ENCODE measurements at regions not wholly inside any gene's neighbourhood (a gene's known extent, or its start where the extent isn't known, plus 50 kb on each side); places are given as distances from the start of the nearest gene placed in this dataset.

DNA sequence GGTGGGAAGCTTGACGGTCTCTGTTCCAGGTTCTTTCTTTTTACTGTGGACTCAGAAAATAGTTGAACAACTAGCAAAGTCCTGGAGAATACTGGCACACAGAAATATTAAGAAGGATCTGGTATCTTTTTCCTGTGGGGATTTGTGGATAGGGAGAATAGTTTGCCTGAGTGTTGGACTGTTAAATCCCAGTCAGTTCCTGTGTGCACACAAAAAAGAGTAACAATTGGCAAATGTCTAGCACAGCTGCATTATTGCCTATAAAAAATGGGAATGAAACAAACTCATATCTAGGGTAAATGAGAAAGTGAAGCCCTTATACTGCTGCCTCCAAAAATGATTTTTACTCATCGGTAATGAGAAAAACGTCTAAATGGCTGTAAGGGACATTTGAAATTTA, 828.2 kb downstream of the JRKL start:
- H3K27ac ChIP-seq (ENCODE audit: insufficient read depth, low read depth, low read length), result no peak overlapping the region
- DNase-seq (ENCODE audit: low read depth, low spot score), result no peak
- H3K4me3 ChIP-seq (replicated peaks in 1 of 3; ENCODE audit: insufficient read depth in 1 of 3, low read depth in 1 of 3, low read length in 3 of 3), result no peak overlapping the region
- H4K20me1 ChIP-seq (replicated peaks; ENCODE audit: control insufficient read depth, extremely low read depth, insufficient read depth, low read length), result no peaks in the 10 kb centered on the region
- intact Hi-C loops (cut with micrococcal nuclease) (no loop called here), dilution Hi-C loops (cut with MboI; ENCODE audit: extremely low pct_ligation_motif_present, low sequenced_read_pairs) (no loop called here)
- no peak for FAIRE-seq
- no peaks in the 10 kb centered on the region for H3K9me1 ChIP-seq (replicated peaks; ENCODE audit: control insufficient read depth, extremely low read depth, insufficient read depth, low read length)
- ChIA-PET POLR2A (no interaction called here), CTCF (no interaction called here)
- no peak for TF ChIP-seq POLR2A (IDR thresholded peaks at IDR 0.05; ENCODE audit: low read depth, low read length)
- no peak for TF ChIP-seq EZH2 (IDR thresholded peaks at IDR 0.05; ENCODE audit: borderline replicate concordance, low read depth, low read length, severe bottlenecking)
- no peak for TF ChIP-seq JUN (IDR thresholded peaks at IDR 0.05; ENCODE audit: borderline replicate concordance, insufficient read depth, insufficient read length, low read depth)
- no TSS peak for BruUV-seq (replicated peaks)
- H3K27me3 ChIP-seq (ENCODE audit: control insufficient read depth in 2 of 2, insufficient read depth in 2 of 2, low read length in 2 of 2), result no peaks in the 10 kb centered on the region
- H2AFZ ChIP-seq (ENCODE audit: low read depth, low read length), result no peak overlapping the region
- no peak overlapping the region for H3K9ac ChIP-seq (replicated peaks; ENCODE audit: extremely low read depth, insufficient read depth, low read length)
- H3K4me2 ChIP-seq (ENCODE audit: insufficient read depth, low read length), result no peak overlapping the region
- H3K36me3 ChIP-seq (ENCODE audit: control insufficient read depth in 2 of 2, extremely low read depth in 1 of 2, insufficient read depth in 2 of 2, low read length in 2 of 2), result no peaks in the 10 kb centered on the region
- H3K9me3 ChIP-seq (replicated peaks; ENCODE audit: control insufficient read depth, insufficient read depth, low read length), result peaks cover 2% of the 10 kb centered on the region
- H3K79me2 ChIP-seq (ENCODE audit: control insufficient read depth, insufficient read depth, low read length), result no peaks in the 10 kb centered on the region
- H3K4me1 ChIP-seq (ENCODE audit: control insufficient read depth, extremely low read depth, insufficient read depth, low read length), result no peaks in the 10 kb centered on the region

DNA sequence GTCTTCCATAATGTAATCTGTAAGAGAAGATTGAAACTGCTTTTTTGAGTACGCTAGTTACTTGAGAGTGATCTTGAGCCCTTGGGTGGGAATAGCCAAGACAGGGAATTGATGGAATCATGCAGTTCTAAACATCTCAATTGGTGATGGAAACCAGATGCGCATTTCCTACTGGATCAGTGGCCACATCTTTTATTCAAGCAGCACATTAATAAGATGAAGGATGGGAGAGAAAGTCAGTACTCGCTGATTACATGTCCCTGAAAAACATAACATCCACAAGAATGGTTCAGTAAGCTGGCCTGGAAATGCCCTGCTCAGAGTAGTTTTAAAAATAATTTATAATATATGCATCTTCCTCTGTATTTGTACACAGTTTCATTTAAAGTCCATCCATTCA, 833.8 kb downstream of the JRKL start:
- ChIA-PET POLR2A (no interaction called here), CTCF (no interaction called here)
- H3K9ac ChIP-seq (replicated peaks; ENCODE audit: extremely low read depth, insufficient read depth, low read length), result no peak overlapping the region
- H3K79me2 ChIP-seq (ENCODE audit: control insufficient read depth, insufficient read depth, low read length), result no peaks in the 10 kb centered on the region
- no peak overlapping the region for H3K27ac ChIP-seq (ENCODE audit: insufficient read depth, low read depth, low read length)
- H2AFZ ChIP-seq (ENCODE audit: low read depth, low read length), result no peak overlapping the region
- H3K9me1 ChIP-seq (replicated peaks; ENCODE audit: control insufficient read depth, extremely low read depth, insufficient read depth, low read length), result no peaks in the 10 kb centered on the region
- H3K4me1 ChIP-seq (ENCODE audit: control insufficient read depth, extremely low read depth, insufficient read depth, low read length), result no peaks in the 10 kb centered on the region
- no peak overlapping the region for H3K4me3 ChIP-seq (replicated peaks in 1 of 3; ENCODE audit: insufficient read depth in 1 of 3, low read depth in 1 of 3, low read length in 3 of 3)
- no peak overlapping the region for H3K4me2 ChIP-seq (ENCODE audit: insufficient read depth, low read length)
- no TSS peak for BruUV-seq (replicated peaks)
- peaks cover 2% of the 10 kb centered on the region for H3K9me3 ChIP-seq (replicated peaks; ENCODE audit: control insufficient read depth, insufficient read depth, low read length)
- intact Hi-C loops (cut with micrococcal nuclease), result no loop called here
- H4K20me1 ChIP-seq (replicated peaks; ENCODE audit: control insufficient read depth, extremely low read depth, insufficient read depth, low read length), result no peaks in the 10 kb centered on the region
- TF ChIP-seq JUN (IDR thresholded peaks at IDR 0.05; ENCODE audit: borderline replicate concordance, insufficient read depth, insufficient read length, low read depth) (no peak), MYC (IDR thresholded peaks at IDR 0.05; ENCODE audit: low read depth, low read length) (no peak), POLR2AphosphoS5 (IDR thresholded peaks at IDR 0.05; ENCODE audit: insufficient read depth, low read depth, low read length) (no peak), GATA2 (IDR thresholded peaks at IDR 0.05; ENCODE audit: insufficient read depth, insufficient read length, low read depth, low read length) (no peak), FOS (IDR thresholded peaks at IDR 0.05; ENCODE audit: borderline replicate concordance, insufficient read depth, low read length) (no peak), POLR2A (IDR thresholded peaks at IDR 0.05; ENCODE audit: low read depth, low read length) (no peak), EZH2 (IDR thresholded peaks at IDR 0.05; ENCODE audit: borderline replicate concordance, low read depth, low read length, severe bottlenecking) (no peak)
- TF ChIP-seq, protein P1, sequence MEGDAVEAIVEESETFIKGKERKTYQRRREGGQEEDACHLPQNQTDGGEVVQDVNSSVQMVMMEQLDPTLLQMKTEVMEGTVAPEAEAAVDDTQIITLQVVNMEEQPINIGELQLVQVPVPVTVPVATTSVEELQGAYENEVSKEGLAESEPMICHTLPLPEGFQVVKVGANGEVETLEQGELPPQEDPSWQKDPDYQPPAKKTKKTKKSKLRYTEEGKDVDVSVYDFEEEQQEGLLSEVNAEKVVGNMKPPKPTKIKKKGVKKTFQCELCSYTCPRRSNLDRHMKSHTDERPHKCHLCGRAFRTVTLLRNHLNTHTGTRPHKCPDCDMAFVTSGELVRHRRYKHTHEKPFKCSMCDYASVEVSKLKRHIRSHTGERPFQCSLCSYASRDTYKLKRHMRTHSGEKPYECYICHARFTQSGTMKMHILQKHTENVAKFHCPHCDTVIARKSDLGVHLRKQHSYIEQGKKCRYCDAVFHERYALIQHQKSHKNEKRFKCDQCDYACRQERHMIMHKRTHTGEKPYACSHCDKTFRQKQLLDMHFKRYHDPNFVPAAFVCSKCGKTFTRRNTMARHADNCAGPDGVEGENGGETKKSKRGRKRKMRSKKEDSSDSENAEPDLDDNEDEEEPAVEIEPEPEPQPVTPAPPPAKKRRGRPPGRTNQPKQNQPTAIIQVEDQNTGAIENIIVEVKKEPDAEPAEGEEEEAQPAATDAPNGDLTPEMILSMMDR (IDR thresholded peaks at IDR 0.05; ENCODE audit: extremely low read depth in 1 of 2, insufficient read depth in 1 of 2, low read depth in 1 of 2, low read length in 2 of 2), result no peak
- FAIRE-seq (no peak), DNase-seq (ENCODE audit: low read depth, low spot score) (no peak)
- H3K36me3 ChIP-seq (ENCODE audit: control insufficient read depth in 2 of 2, extremely low read depth in 1 of 2, insufficient read depth in 2 of 2, low read length in 2 of 2), result no peaks in the 10 kb centered on the region
- H3K27me3 ChIP-seq (ENCODE audit: control insufficient read depth in 2 of 2, insufficient read depth in 2 of 2, low read length in 2 of 2), result no peaks in the 10 kb centered on the region
- dilution Hi-C loops (cut with MboI; ENCODE audit: extremely low pct_ligation_motif_present, low sequenced_read_pairs), result no loop called here

Data from endothelial cell of umbilical vein (primary cell).